ENCODE measurements at regions not wholly inside any gene's neighbourhood (a gene's known extent, or its start where the extent isn't known, plus 50 kb on each side); places are given as distances from the start of the nearest gene placed in this dataset.

- TF ChIP-seq SPI1 (IDR thresholded peaks at IDR 0.05; ENCODE audit: borderline replicate concordance, low read depth) (no peak), REST (IDR thresholded peaks at IDR 0.05; ENCODE audit: insufficient replicate concordance, low read depth) (no peak), POLR2AphosphoS5 (IDR thresholded peaks at IDR 0.05; ENCODE audit: low read depth) (no peak), CTCF (IDR thresholded peaks at IDR 0.05; ENCODE audit: insufficient read depth, low read length) (no peak), GABPA (IDR thresholded peaks at IDR 0.05; ENCODE audit: low read depth) (no peak)
- no peak overlapping the region for H3K4me3 ChIP-seq (replicated peaks; ENCODE audit: insufficient read depth, low read length)
- DNase-seq (ENCODE audit: low read depth in 1 of 2, low spot score in 1 of 2), result no peak
- H3K27me3 ChIP-seq (ENCODE audit: insufficient read depth, poor library complexity, severe bottlenecking), result no peaks in the 10 kb centered on the region
- H3K27ac ChIP-seq (replicated peaks), result no peak overlapping the region
These were observed 123.3 kb upstream of the GRIK3 start for GRCh38 chr1:37157634-37158033.

GRCh38 chr1:37158113-37158749, 123.9 kb upstream of the GRIK3 start:
- no peaks in the 10 kb centered on the region for H3K27me3 ChIP-seq (ENCODE audit: insufficient read depth, poor library complexity, severe bottlenecking)
- no peak for DNase-seq (ENCODE audit: low read depth in 1 of 2, low spot score in 1 of 2)
- H3K27ac ChIP-seq (replicated peaks), result no peak overlapping the region
- H3K4me3 ChIP-seq (replicated peaks; ENCODE audit: insufficient read depth, low read length), result no peak overlapping the region
- no peak for TF ChIP-seq POLR2AphosphoS5 (IDR thresholded peaks at IDR 0.05; ENCODE audit: low read depth)
- TF ChIP-seq CTCF (IDR thresholded peaks at IDR 0.05; ENCODE audit: insufficient read depth, low read length), result no peak
- no peak for TF ChIP-seq REST (IDR thresholded peaks at IDR 0.05; ENCODE audit: insufficient replicate concordance, low read depth)
- no peak for TF ChIP-seq GABPA (IDR thresholded peaks at IDR 0.05; ENCODE audit: low read depth)
- no peak for TF ChIP-seq SPI1 (IDR thresholded peaks at IDR 0.05; ENCODE audit: borderline replicate concordance, low read depth)

GRCh38 chr1:37159102-37159501, 124.8 kb upstream of the GRIK3 start:
- TF ChIP-seq GABPA (IDR thresholded peaks at IDR 0.05; ENCODE audit: low read depth) (no peak), POLR2AphosphoS5 (IDR thresholded peaks at IDR 0.05; ENCODE audit: low read depth) (no peak), REST (IDR thresholded peaks at IDR 0.05; ENCODE audit: insufficient replicate concordance, low read depth) (no peak), SPI1 (IDR thresholded peaks at IDR 0.05; ENCODE audit: borderline replicate concordance, low read depth) (no peak)
- no peak overlapping the region for H3K27ac ChIP-seq (replicated peaks)
- no peak overlapping the region for H3K4me3 ChIP-seq (replicated peaks; ENCODE audit: insufficient read depth, low read length)
- no peaks in the 10 kb centered on the region for H3K27me3 ChIP-seq (ENCODE audit: insufficient read depth, poor library complexity, severe bottlenecking)
- no peak for DNase-seq (ENCODE audit: low read depth in 1 of 2, low spot score in 1 of 2)
